Keratinocyte (primary cell): ENCODE measurements at regions not wholly inside any gene's neighbourhood (a gene's known extent, or its start where the extent isn't known, plus 50 kb on each side); places are given as distances from the start of the nearest gene placed in this dataset.

Source experiments
- DNase-seq: peaks from one replicate; pipeline ENCODE4 v3.0.0-alpha.2; 2011; ENCODE audit warnings: low read depth, missing footprints, low spot score
- FAIRE-seq: peaks from 2 replicates; lab custom pipeline; 2011; peaks lifted over from hg19 to GRCh38; lab: Jason Lieb, UNC
- H2AFZ ChIP-seq: 2 replicates; pipeline ENCODE4 v1.6.0; 2012; ENCODE audit warnings: low read length, control low read depth, inconsistent platforms; ENCODE audit not compliant: control insufficient read depth
- H3K27ac ChIP-seq: 2 replicates; pipeline ENCODE4 v1.5.1; 2011; ENCODE audit warnings: low read length; ENCODE audit not compliant: control insufficient read depth, insufficient read depth
- H3K27me3 ChIP-seq: 3 replicates; pipeline ENCODE4 v1.6.0; 2011; ENCODE audit warnings: low read length; ENCODE audit not compliant: control insufficient read depth, insufficient read depth; ENCODE audit errors: extremely low read depth
- H3K36me3 ChIP-seq, 2 experiments: 2 replicates in 1 of 2; 3 replicates in 1 of 2; pipeline ENCODE4 v1.5.1; 2011; ENCODE audit warnings: low read length in 2 of 2, mild to moderate bottlenecking in 1 of 2; ENCODE audit not compliant: control insufficient read depth in 2 of 2, insufficient read depth in 2 of 2; ENCODE audit errors: extremely low read depth in 1 of 2
- H3K4me1 ChIP-seq: 3 replicates; pipeline ENCODE4 v1.5.1; 2011; ENCODE audit warnings: low read length; ENCODE audit not compliant: control insufficient read depth, insufficient read depth; ENCODE audit errors: extremely low read depth
- H3K4me2 ChIP-seq: 3 replicates; pipeline ENCODE4 v1.6.0; 2011; ENCODE audit warnings: low read depth, low read length; ENCODE audit not compliant: control insufficient read depth, insufficient read depth; ENCODE audit errors: extremely low read depth
- H3K4me3 ChIP-seq, 3 experiments: fragments of 200-600 bp in 1 of 3; sonication (generic) in 1 of 3; 2 replicates in 2 of 3; 3 replicates in 1 of 3; pipeline ENCODE4 v1.5.1; 2011 to 2016; ENCODE audit warnings: low read length in 3 of 3, mild to moderate bottlenecking in 3 of 3, control low read depth in 2 of 3, inconsistent platforms in 1 of 3, low read depth in 1 of 3, mixed read lengths in 1 of 3, mixed run types in 1 of 3, moderate library complexity in 1 of 3; ENCODE audit not compliant: control insufficient read depth in 2 of 3, insufficient read depth in 2 of 3; ENCODE audit errors: extremely low read depth in 1 of 3
- H3K79me2 ChIP-seq: 2 replicates; pipeline ENCODE4 v1.6.0; 2012; ENCODE audit warnings: low read length; ENCODE audit not compliant: control insufficient read depth, insufficient read depth
- H3K9ac ChIP-seq: 3 replicates; pipeline ENCODE4 v1.6.0; 2011; ENCODE audit warnings: low read length; ENCODE audit not compliant: control insufficient read depth, insufficient read depth; ENCODE audit errors: extremely low read depth
- H3K9me1 ChIP-seq: 3 replicates; pipeline ENCODE4 v1.6.0; 2011; ENCODE audit warnings: low read length; ENCODE audit not compliant: control insufficient read depth, insufficient read depth; ENCODE audit errors: extremely low read depth
- H3K9me3 ChIP-seq: 2 replicates; pipeline ENCODE4 v1.5.1; 2012; ENCODE audit warnings: low read depth, low read length; ENCODE audit not compliant: control insufficient read depth
- H4K20me1 ChIP-seq: 3 replicates; pipeline ENCODE4 v1.6.0; 2011; ENCODE audit warnings: low read length; ENCODE audit not compliant: control insufficient read depth, insufficient read depth; ENCODE audit errors: extremely low read depth
- EZH2 ChIP-seq: IDR thresholded peaks from one replicate; pipeline ENCODE4 v1.6.1; 2012; ENCODE audit warnings: inconsistent platforms, mild to moderate bottlenecking, low read length, moderate library complexity
- dilution Hi-C: fragments of 300-500 bp; cut with MboI; formaldehyde crosslinking; loops from one replicate; pipeline ENCODE4 v1.7.0; 2020; ENCODE audit warnings: low sequenced_read_pairs; ENCODE audit not compliant: extremely low pct_ligation_motif_present
- TF ChIP-seq, protein P1 (sequence below), 3 experiments: IDR thresholded peaks in 1 of 3; conservative IDR thresholded peaks in 1 of 3; optimal IDR thresholded peaks in 1 of 3; 2 replicates in 2 of 3; 3 replicates in 1 of 3; pipeline versions ENCODE3 to v1.5.1; 2011; ENCODE audit warnings: low read length in 3 of 3, mild to moderate bottlenecking in 3 of 3, moderate library complexity in 2 of 3, control low read depth in 1 of 3, inconsistent platforms in 1 of 3; ENCODE audit not compliant: insufficient read depth in 2 of 3; ENCODE audit errors: extremely low read depth in 1 of 3

DNA sequence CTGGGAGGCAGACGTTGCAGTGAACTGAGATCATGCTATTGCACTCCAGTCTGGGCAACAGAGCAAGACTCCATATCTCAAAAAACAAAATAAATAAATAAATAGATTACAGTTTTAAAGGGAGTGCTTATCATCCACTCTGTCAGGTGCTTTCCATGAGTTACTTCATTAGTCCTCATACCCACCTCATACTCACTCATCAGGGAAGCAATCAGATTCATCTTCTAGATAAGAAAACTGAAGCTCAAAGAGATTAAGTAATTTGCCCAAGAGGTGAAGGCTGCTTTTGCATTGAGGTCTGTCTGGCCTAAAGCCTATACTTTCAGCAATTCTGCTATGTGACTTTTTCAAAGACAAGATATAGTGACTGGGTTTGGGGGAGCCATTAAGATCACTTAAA, 101.0 kb downstream of the RASSF10 start:
- TF ChIP-seq, protein P1, sequence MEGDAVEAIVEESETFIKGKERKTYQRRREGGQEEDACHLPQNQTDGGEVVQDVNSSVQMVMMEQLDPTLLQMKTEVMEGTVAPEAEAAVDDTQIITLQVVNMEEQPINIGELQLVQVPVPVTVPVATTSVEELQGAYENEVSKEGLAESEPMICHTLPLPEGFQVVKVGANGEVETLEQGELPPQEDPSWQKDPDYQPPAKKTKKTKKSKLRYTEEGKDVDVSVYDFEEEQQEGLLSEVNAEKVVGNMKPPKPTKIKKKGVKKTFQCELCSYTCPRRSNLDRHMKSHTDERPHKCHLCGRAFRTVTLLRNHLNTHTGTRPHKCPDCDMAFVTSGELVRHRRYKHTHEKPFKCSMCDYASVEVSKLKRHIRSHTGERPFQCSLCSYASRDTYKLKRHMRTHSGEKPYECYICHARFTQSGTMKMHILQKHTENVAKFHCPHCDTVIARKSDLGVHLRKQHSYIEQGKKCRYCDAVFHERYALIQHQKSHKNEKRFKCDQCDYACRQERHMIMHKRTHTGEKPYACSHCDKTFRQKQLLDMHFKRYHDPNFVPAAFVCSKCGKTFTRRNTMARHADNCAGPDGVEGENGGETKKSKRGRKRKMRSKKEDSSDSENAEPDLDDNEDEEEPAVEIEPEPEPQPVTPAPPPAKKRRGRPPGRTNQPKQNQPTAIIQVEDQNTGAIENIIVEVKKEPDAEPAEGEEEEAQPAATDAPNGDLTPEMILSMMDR (optimal IDR thresholded peaks at IDR 0.05 in 1 of 3, IDR thresholded peaks at IDR 0.05 in 1 of 3, conservative IDR thresholded peaks at IDR 0.05 in 1 of 3; ENCODE audit: extremely low read depth in 1 of 3, insufficient read depth in 2 of 3, low read length in 3 of 3): no peak
- TF ChIP-seq EZH2: no peak
- Histone ChIP-seq H4K20me1 (no peaks in the 10 kb centered on the region), H3K27me3 (no peaks in the 10 kb centered on the region), H3K4me1 (peaks cover 31% of the 10 kb centered on the region), H3K36me3 (no peaks in the 10 kb centered on the region), H3K27ac (no peak overlapping the region), H3K9me3 (peaks cover 3% of the 10 kb centered on the region), H3K4me3 (no peak overlapping the region), H3K9me1 (no peaks in the 10 kb centered on the region), H2AFZ (no peak overlapping the region), H3K4me2 (no peak overlapping the region), H3K9ac (no peak overlapping the region), H3K79me2 (no peaks in the 10 kb centered on the region)
- DNase-seq (no peak), FAIRE-seq (no peak)
- dilution Hi-C loops: no loop called here

DNA sequence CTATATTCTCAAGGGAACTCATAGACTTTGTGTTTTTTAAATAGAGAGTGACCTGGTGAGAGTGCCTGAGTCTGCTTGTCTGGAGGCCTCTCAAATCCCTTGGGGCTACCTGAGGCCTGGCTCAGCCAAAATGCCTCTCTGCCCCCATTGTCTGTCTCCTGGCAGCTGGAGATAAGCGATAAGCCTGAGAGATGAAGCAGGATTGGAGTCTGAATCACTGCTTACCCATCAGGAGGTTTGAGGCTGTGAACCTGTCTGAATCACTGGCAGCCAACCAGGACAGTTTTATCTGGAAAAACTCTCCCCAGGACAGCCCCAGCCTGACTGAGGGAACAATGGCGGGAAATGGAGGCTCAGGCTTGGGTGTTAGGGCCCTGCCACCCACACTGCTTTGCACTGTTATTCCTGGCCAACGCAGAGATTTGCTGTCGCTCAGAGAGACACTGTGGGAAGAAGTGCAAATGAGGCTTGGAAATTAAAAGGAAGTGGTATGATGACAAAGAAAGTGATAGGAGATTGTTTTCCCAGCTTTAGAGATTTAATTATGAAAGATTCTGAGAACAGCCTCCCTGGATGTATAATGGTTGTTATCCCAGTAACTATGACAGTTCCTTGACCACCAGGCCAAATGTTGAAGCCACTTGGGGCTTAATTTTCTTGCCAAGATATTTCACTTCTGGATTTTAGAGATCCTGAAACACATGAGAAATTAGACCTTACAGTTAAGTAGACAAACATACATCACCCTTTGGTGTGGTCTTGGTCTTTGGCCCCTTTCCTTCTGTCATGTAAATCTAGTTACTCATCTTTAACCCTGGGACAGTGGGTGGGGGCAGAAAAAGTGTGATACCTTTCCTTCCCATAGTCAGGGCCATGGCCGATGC, 102.1 kb downstream of the RASSF10 start:
- Histone ChIP-seq H2AFZ (no peak overlapping the region), H3K4me1 (peaks cover 31% of the 10 kb centered on the region), H4K20me1 (no peaks in the 10 kb centered on the region), H3K79me2 (no peaks in the 10 kb centered on the region), H3K27ac (peak overlapping the region; percentile 55), H3K4me2 (peak overlapping the region; percentile 18), H3K27me3 (no peaks in the 10 kb centered on the region), H3K36me3 (no peaks in the 10 kb centered on the region), H3K9me3 (peaks cover 3% of the 10 kb centered on the region), H3K4me3 (no peak overlapping the region), H3K9me1 (no peaks in the 10 kb centered on the region), H3K9ac (no peak overlapping the region)
- FAIRE-seq: peak; percentile 94
- dilution Hi-C loops: no loop called here
- no peak for DNase-seq
- TF ChIP-seq, protein P1 (optimal IDR thresholded peaks at IDR 0.05 in 1 of 3, IDR thresholded peaks at IDR 0.05 in 1 of 3, conservative IDR thresholded peaks at IDR 0.05 in 1 of 3; ENCODE audit: extremely low read depth in 1 of 3, insufficient read depth in 2 of 3, low read length in 3 of 3): no peak
- no peak for TF ChIP-seq EZH2
